ENCODE measurements at regions not wholly inside any gene's neighbourhood (a gene's known extent, or its start where the extent isn't known, plus 50 kb on each side); places are given as distances from the start of the nearest gene placed in this dataset.

GRCh38 chr6:37105148-37106050 is 64.6 kb upstream of the PIM1 start:
- Histone ChIP-seq H3K9ac (ENCODE audit: low read depth, low read length, poor library complexity, severe bottlenecking) (no peak overlapping the region), H3K27me3 (ENCODE audit: insufficient read depth, low read length, poor library complexity, severe bottlenecking) (no peaks in the 10 kb centered on the region), H3K9me3 (ENCODE audit: insufficient read depth, low read depth, low read length) (no peaks in the 10 kb centered on the region), H4K20me1 (ENCODE audit: insufficient read depth, low read length, poor library complexity, severe bottlenecking) (no peaks in the 10 kb centered on the region), H3K9me2 (replicated peaks; ENCODE audit: low read depth, low read length) (no peaks in the 10 kb centered on the region), H3K4me1 (ENCODE audit: insufficient read depth, low read length, poor library complexity, severe bottlenecking) (peaks cover 34% of the 10 kb centered on the region), H3K4me2 (ENCODE audit: low read depth, low read length, poor library complexity, severe bottlenecking) (no peak overlapping the region), H3F3A (ENCODE audit: low read depth) (no peaks in the 10 kb centered on the region), H2AFZ (ENCODE audit: low read length) (no peak overlapping the region), H3K4me3 (ENCODE audit: low read length, poor library complexity, severe bottlenecking) (no peak overlapping the region), H3K36me3 (ENCODE audit: insufficient read depth, low read length) (no peaks in the 10 kb centered on the region), H3K79me2 (ENCODE audit: insufficient read depth, low read length) (no peaks in the 10 kb centered on the region)
- TF ChIP-seq EZH2phosphoT487 (IDR thresholded peaks at IDR 0.05; ENCODE audit: borderline replicate concordance) = no peak
- no peak for TF ChIP-seq CTCF (conservative IDR thresholded peaks at IDR 0.05; ENCODE audit: low read length)

GRCh38 chr6:37106051-37106363 is 63.9 kb upstream of the PIM1 start:
- H4K20me1 ChIP-seq (ENCODE audit: insufficient read depth, low read length, poor library complexity, severe bottlenecking) = no peaks in the 10 kb centered on the region
- H3F3A ChIP-seq (ENCODE audit: low read depth) = no peaks in the 10 kb centered on the region
- no peak overlapping the region for H3K4me3 ChIP-seq (ENCODE audit: low read length, poor library complexity, severe bottlenecking)
- H3K79me2 ChIP-seq (ENCODE audit: insufficient read depth, low read length) = no peaks in the 10 kb centered on the region
- no peak overlapping the region for H2AFZ ChIP-seq (ENCODE audit: low read length)
- no peak overlapping the region for H3K9ac ChIP-seq (ENCODE audit: low read depth, low read length, poor library complexity, severe bottlenecking)
- TF ChIP-seq CTCF (conservative IDR thresholded peaks at IDR 0.05; ENCODE audit: low read length) = no peak
- TF ChIP-seq EZH2phosphoT487 (IDR thresholded peaks at IDR 0.05; ENCODE audit: borderline replicate concordance) = no peak
- no peaks in the 10 kb centered on the region for H3K9me3 ChIP-seq (ENCODE audit: insufficient read depth, low read depth, low read length)
- no peaks in the 10 kb centered on the region for H3K9me2 ChIP-seq (replicated peaks; ENCODE audit: low read depth, low read length)
- H3K36me3 ChIP-seq (ENCODE audit: insufficient read depth, low read length) = no peaks in the 10 kb centered on the region
- no peak overlapping the region for H3K4me2 ChIP-seq (ENCODE audit: low read depth, low read length, poor library complexity, severe bottlenecking)
- H3K27me3 ChIP-seq (ENCODE audit: insufficient read depth, low read length, poor library complexity, severe bottlenecking) = no peaks in the 10 kb centered on the region
- H3K4me1 ChIP-seq (ENCODE audit: insufficient read depth, low read length, poor library complexity, severe bottlenecking) = peaks cover 34% of the 10 kb centered on the region

GRCh38 chr6:37106554-37106953 is 63.4 kb upstream of the PIM1 start:
- Histone ChIP-seq H3K9me2 (replicated peaks; ENCODE audit: low read depth, low read length) (no peaks in the 10 kb centered on the region), H3K4me2 (ENCODE audit: low read depth, low read length, poor library complexity, severe bottlenecking) (no peak overlapping the region), H3K27me3 (ENCODE audit: insufficient read depth, low read length, poor library complexity, severe bottlenecking) (no peaks in the 10 kb centered on the region), H2AFZ (ENCODE audit: low read length) (no peak overlapping the region), H3K36me3 (ENCODE audit: insufficient read depth, low read length) (no peaks in the 10 kb centered on the region), H3K9me3 (ENCODE audit: insufficient read depth, low read depth, low read length) (no peaks in the 10 kb centered on the region), H3F3A (ENCODE audit: low read depth) (no peaks in the 10 kb centered on the region), H3K4me3 (ENCODE audit: low read length, poor library complexity, severe bottlenecking) (no peak overlapping the region), H3K79me2 (ENCODE audit: insufficient read depth, low read length) (no peaks in the 10 kb centered on the region), H3K4me1 (ENCODE audit: insufficient read depth, low read length, poor library complexity, severe bottlenecking) (peaks cover 34% of the 10 kb centered on the region), H4K20me1 (ENCODE audit: insufficient read depth, low read length, poor library complexity, severe bottlenecking) (no peaks in the 10 kb centered on the region), H3K9ac (ENCODE audit: low read depth, low read length, poor library complexity, severe bottlenecking) (no peak overlapping the region)
- no peak for TF ChIP-seq CTCF (conservative IDR thresholded peaks at IDR 0.05; ENCODE audit: low read length)
- TF ChIP-seq EZH2phosphoT487 (IDR thresholded peaks at IDR 0.05; ENCODE audit: borderline replicate concordance) = no peak

Measured in Loucy (cell line).